SK-N-SH (cell line): ENCODE measurements at regions not wholly inside any gene's neighbourhood (a gene's known extent, or its start where the extent isn't known, plus 50 kb on each side); places are given as distances from the start of the nearest gene placed in this dataset.

Source experiments
- CTCF ChIA-PET: fragments of 300-600, 350-600 bp; formaldehyde crosslinking; extraction: SDS; loops from one replicate; lab custom pipeline; 2021; lab: Yijun Ruan, JAX
- POLR2A ChIA-PET: fragments of 350-600 bp; sonication (Branson Sonifier 250); formaldehyde crosslinking; extraction: SDS; loops from one replicate; lab custom pipeline; 2020; ENCODE audit warnings: antibody characterized with exemption, inconsistent platforms; lab: Yijun Ruan, JAX
- DNase-seq: peaks from one replicate; pipeline ENCODE4 v3.0.0; 2012
- H2AFZ ChIP-seq: fragments of 200-600 bp; sonication (generic); 2 replicates; pipeline ENCODE4 v1.8.1; 2016; ENCODE audit warnings: antibody characterized with exemption, mild to moderate bottlenecking, low read depth
- H3F3A ChIP-seq: fragments of 200-600 bp; sonication (generic); replicated peaks from 2 replicates; pipeline ENCODE3; 2016; ENCODE audit warnings: antibody characterized with exemption, mild to moderate bottlenecking; ENCODE audit not compliant: insufficient read depth
- H3K27ac ChIP-seq, 2 experiments: fragments of 200-500 bp in 1 of 2; fragments of 200-600 bp in 1 of 2; sonication (Bioruptor generic) in 1 of 2; sonication (generic), shearing (Covaris generic) in 1 of 2; 2 replicates each; pipeline versions ENCODE4 v1.5.1 to v1.6.1; 2014 to 2016; ENCODE audit warnings: low read depth in 2 of 2, inconsistent platforms in 1 of 2, low read length in 1 of 2, mild to moderate bottlenecking in 1 of 2, mixed read lengths in 1 of 2
- H3K27me3 ChIP-seq: fragments of 200-600 bp; sonication (generic), shearing (Covaris generic); 2 replicates; pipeline ENCODE4 v1.6.1; 2016; ENCODE audit warnings: mixed run types; ENCODE audit not compliant: insufficient read depth
- H3K36me3 ChIP-seq, 2 experiments: fragments of 200-500 bp in 1 of 2; fragments of 200-600 bp in 1 of 2; sonication (Bioruptor generic) in 1 of 2; sonication (generic) in 1 of 2; replicated peaks in 1 of 2; 2 replicates each; pipeline versions ENCODE3 to v1.5.1; 2014 to 2016; ENCODE audit warnings: low read length in 1 of 2, mild to moderate bottlenecking in 1 of 2; ENCODE audit not compliant: insufficient read depth in 2 of 2, control insufficient read depth in 1 of 2
- H3K4me1 ChIP-seq, 2 experiments: fragments of 200-500 bp in 1 of 2; fragments of 200-600 bp in 1 of 2; sonication (Bioruptor generic) in 1 of 2; sonication (generic), shearing (Covaris generic) in 1 of 2; 2 replicates each; pipeline versions ENCODE4 v1.5.1 to v1.6.1; 2014 to 2016; ENCODE audit warnings: low read depth in 1 of 2, low read length in 1 of 2, mixed run types in 1 of 2; ENCODE audit not compliant: insufficient read depth in 2 of 2, control insufficient read depth in 1 of 2
- H3K4me2 ChIP-seq: fragments of 200-600 bp; sonication (generic), shearing (Covaris generic); 2 replicates; pipeline ENCODE4 v1.6.1; 2017; ENCODE audit warnings: mixed run types
- H3K4me3 ChIP-seq, 2 experiments: fragments of 200-500 bp in 1 of 2; fragments of 200-600 bp in 1 of 2; sonication (Bioruptor generic) in 1 of 2; sonication (generic), shearing (Covaris generic) in 1 of 2; 2 replicates each; pipeline versions ENCODE4 v1.5.1 to v1.8.1; 2014 to 2016; ENCODE audit warnings: low read depth in 2 of 2, inconsistent platforms in 1 of 2, low read length in 1 of 2, mild to moderate bottlenecking in 1 of 2, mixed read lengths in 1 of 2, moderate library complexity in 1 of 2
- H3K79me2 ChIP-seq: fragments of 200-600 bp; sonication (generic); 2 replicates; pipeline ENCODE4 v1.8.1; 2017; ENCODE audit warnings: mild to moderate bottlenecking; ENCODE audit not compliant: insufficient read depth
- H3K9ac ChIP-seq: fragments of 200-600 bp; sonication (generic); 2 replicates; pipeline ENCODE4 v1.6.1; 2017; ENCODE audit warnings: mixed run types
- H3K9me2 ChIP-seq: fragments of 200-600 bp; sonication (generic); 2 replicates; pipeline ENCODE4 v1.6.1; 2017; ENCODE audit warnings: mixed run types
- H3K9me3 ChIP-seq: fragments of 200-600 bp; sonication (generic); 2 replicates; pipeline ENCODE4 v1.6.1; 2017; ENCODE audit warnings: mixed run types, mild to moderate bottlenecking, moderate library complexity
- H4K20me1 ChIP-seq: fragments of 200-600 bp; sonication (generic); 2 replicates; pipeline ENCODE4 v1.6.1; 2017; ENCODE audit warnings: mild to moderate bottlenecking, mixed run types; ENCODE audit not compliant: insufficient read depth
- CHD2 ChIP-seq: fragments of 150-350 bp; IDR thresholded peaks from 2 replicates; pipeline ENCODE4 v1.6.1; 2018; ENCODE audit warnings: low read length; ENCODE audit not compliant: partially characterized antibody
- FOSL2 ChIP-seq: IDR thresholded peaks from 2 replicates; pipeline ENCODE4 v1.4.0; 2012; ENCODE audit warnings: low read depth, mild to moderate bottlenecking, moderate library complexity, borderline replicate concordance
- GABPA ChIP-seq: IDR thresholded peaks from 2 replicates; pipeline ENCODE4 v1.4.0; 2012; ENCODE audit warnings: low read depth, mild to moderate bottlenecking
- JUND ChIP-seq: IDR thresholded peaks from 2 replicates; pipeline ENCODE4 v1.4.0; 2012
- MEF2A ChIP-seq: IDR thresholded peaks from 2 replicates; pipeline ENCODE4 v1.4.0; 2012; ENCODE audit warnings: low read depth, borderline replicate concordance
- MXI1 ChIP-seq: IDR thresholded peaks from 2 replicates; pipeline ENCODE4 v1.6.1; 2012; ENCODE audit warnings: mild to moderate bottlenecking, low read depth, low read length, improper control_type of control experiment
- NFIC ChIP-seq: IDR thresholded peaks from 2 replicates; pipeline ENCODE4 v1.4.0; 2012; ENCODE audit warnings: borderline replicate concordance
- NRF1 ChIP-seq: IDR thresholded peaks from 2 replicates; pipeline ENCODE4 v1.6.1; 2012; ENCODE audit warnings: low read depth, mild to moderate bottlenecking, low read length
- PBX3 ChIP-seq: IDR thresholded peaks from 2 replicates; pipeline ENCODE4; 2012
- SIN3A ChIP-seq: IDR thresholded peaks from 2 replicates; pipeline ENCODE4 v1.6.1; 2012; ENCODE audit warnings: low read depth, mild to moderate bottlenecking, low read length, moderate library complexity, borderline replicate concordance
- SMC3 ChIP-seq: IDR thresholded peaks from 2 replicates; pipeline ENCODE4 v1.6.1; 2012; ENCODE audit warnings: low read depth, low read length, improper control_type of control experiment
- TAF1 ChIP-seq: IDR thresholded peaks from 2 replicates; pipeline ENCODE4 v1.6.1; 2012; ENCODE audit warnings: low read depth, mild to moderate bottlenecking, low read length, moderate library complexity, borderline replicate concordance
- TCF12 ChIP-seq: IDR thresholded peaks from 2 replicates; pipeline ENCODE4 v1.4.0; 2012
- USF1 ChIP-seq: IDR thresholded peaks from 2 replicates; pipeline ENCODE4 v1.4.0; 2012; ENCODE audit warnings: low read depth, borderline replicate concordance
- WGBS: methylation state at CpG from one replicate; pipeline ENCODE4 v1.1.6; 2017; ENCODE audit warnings: low lambda C conversion rate; 5-methylcytosine and 5-hydroxymethylcytosine counted together

- Histone ChIP-seq H3F3A (no peaks in the 10 kb centered on the region), H3K4me3 (no peak overlapping the region)
- CTCF ChIA-PET = no interaction called here
Measured at GRCh38 chr1:194374649-194375048, 1188.2 kb upstream of the B3GALT2 start.

GRCh38 chr1:194372266-194372665 is 1185.9 kb upstream of the B3GALT2 start:
- Histone ChIP-seq H3K4me3 (no peak overlapping the region), H3K9me3 (no peaks in the 10 kb centered on the region), H3F3A (no peaks in the 10 kb centered on the region), H4K20me1 (no peaks in the 10 kb centered on the region), H2AFZ (no peak overlapping the region), H3K4me1 (no peaks in the 10 kb centered on the region; a peak in 1 of 4 replicates), H3K9ac (no peak overlapping the region), H3K4me2 (no peak overlapping the region), H3K27ac (no peak overlapping the region), H3K79me2 (no peaks in the 10 kb centered on the region), H3K27me3 (no peaks in the 10 kb centered on the region), H3K36me3 (peaks cover 0 to 2% of the 10 kb centered on the region in 2 experiments), H3K9me2 (no peaks in the 10 kb centered on the region)
- TF ChIP-seq PBX3 = no peak
- no peak for TF ChIP-seq SIN3A
- TF ChIP-seq NRF1 = no peak
- TF ChIP-seq CHD2 = no peak
- no peak for TF ChIP-seq NFIC
- no peak for TF ChIP-seq MEF2A
- ChIA-PET CTCF (no interaction called here), POLR2A (no interaction called here)
- 20% methylated on average over 2 of the region's 2 CpGs for whole genome bisulfite sequencing
- no peak for DNase-seq

More at GRCh38 chr1:194374649-194375048, 1188.2 kb upstream of the B3GALT2 start:
- H4K20me1 ChIP-seq = no peaks in the 10 kb centered on the region
- H3K9me3 ChIP-seq = no peaks in the 10 kb centered on the region
- POLR2A ChIA-PET = no interaction called here
- H2AFZ ChIP-seq = no peak overlapping the region
- no peaks in the 10 kb centered on the region for H3K9me2 ChIP-seq
- H3K27ac ChIP-seq = no peak overlapping the region
- H3K4me2 ChIP-seq = no peak overlapping the region
- peaks cover 0 to 2% of the 10 kb centered on the region in 2 experiments for H3K36me3 ChIP-seq
- H3K27me3 ChIP-seq = no peaks in the 10 kb centered on the region
- no peak for DNase-seq
- no peaks in the 10 kb centered on the region; a peak in 1 of 4 replicates for H3K4me1 ChIP-seq
- H3K9ac ChIP-seq = no peak overlapping the region
- 36% methylated on average over 6 of the region's 6 CpGs for WGBS
- TF ChIP-seq MXI1 (no peak), GABPA (no peak), SMC3 (no peak), TCF12 (no peak), NFIC (no peak), USF1 (no peak), FOSL2 (no peak), NRF1 (no peak), TAF1 (no peak), SIN3A (no peak), JUND (no peak)
- no peaks in the 10 kb centered on the region for H3K79me2 ChIP-seq
